Epithelial cell of esophagus (primary cell): ENCODE measurements at regions not wholly inside any gene's neighbourhood (a gene's known extent, or its start where the extent isn't known, plus 50 kb on each side); places are given as distances from the start of the nearest gene placed in this dataset.

Experiments
- DNase-seq: peaks from one replicate; pipeline ENCODE4 v3.0.0; 2010; ENCODE audit warnings: low read depth
- H3K4me3 ChIP-seq: 2 replicates; pipeline ENCODE4 v1.5.1; 2011; ENCODE audit warnings: mild to moderate bottlenecking, low read length, control low read depth
- TF ChIP-seq, protein P1 (sequence below): IDR thresholded peaks from 2 replicates; pipeline ENCODE4 v1.5.1; 2011; ENCODE audit warnings: low read depth, mild to moderate bottlenecking, low read length, control low read depth, inconsistent platforms; ENCODE audit not compliant: insufficient read depth; ENCODE audit errors: missing control alignments

DNA sequence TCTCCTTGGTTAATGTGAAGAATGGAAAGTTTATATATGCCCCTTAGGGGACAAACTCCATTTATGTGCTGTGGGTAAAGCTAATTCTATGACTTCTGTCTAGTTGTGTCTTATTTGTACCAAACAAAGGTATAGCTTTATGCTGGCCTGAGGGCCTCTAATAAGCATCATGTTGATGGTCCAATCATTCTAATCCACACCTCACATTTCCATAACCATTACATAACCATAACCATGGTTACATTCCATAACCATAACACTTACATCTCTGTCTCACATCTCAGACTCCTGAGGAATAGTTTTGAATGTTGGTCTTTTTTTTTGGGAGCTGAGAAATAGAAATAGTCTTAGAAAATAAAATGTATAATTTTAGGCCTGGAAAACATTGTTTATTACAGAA, 1097.1 kb downstream of the FLRT2 start:
- H3K4me3 ChIP-seq: no peak overlapping the region
- no peak for DNase-seq
- TF ChIP-seq, protein P1, sequence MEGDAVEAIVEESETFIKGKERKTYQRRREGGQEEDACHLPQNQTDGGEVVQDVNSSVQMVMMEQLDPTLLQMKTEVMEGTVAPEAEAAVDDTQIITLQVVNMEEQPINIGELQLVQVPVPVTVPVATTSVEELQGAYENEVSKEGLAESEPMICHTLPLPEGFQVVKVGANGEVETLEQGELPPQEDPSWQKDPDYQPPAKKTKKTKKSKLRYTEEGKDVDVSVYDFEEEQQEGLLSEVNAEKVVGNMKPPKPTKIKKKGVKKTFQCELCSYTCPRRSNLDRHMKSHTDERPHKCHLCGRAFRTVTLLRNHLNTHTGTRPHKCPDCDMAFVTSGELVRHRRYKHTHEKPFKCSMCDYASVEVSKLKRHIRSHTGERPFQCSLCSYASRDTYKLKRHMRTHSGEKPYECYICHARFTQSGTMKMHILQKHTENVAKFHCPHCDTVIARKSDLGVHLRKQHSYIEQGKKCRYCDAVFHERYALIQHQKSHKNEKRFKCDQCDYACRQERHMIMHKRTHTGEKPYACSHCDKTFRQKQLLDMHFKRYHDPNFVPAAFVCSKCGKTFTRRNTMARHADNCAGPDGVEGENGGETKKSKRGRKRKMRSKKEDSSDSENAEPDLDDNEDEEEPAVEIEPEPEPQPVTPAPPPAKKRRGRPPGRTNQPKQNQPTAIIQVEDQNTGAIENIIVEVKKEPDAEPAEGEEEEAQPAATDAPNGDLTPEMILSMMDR: no peak

DNA sequence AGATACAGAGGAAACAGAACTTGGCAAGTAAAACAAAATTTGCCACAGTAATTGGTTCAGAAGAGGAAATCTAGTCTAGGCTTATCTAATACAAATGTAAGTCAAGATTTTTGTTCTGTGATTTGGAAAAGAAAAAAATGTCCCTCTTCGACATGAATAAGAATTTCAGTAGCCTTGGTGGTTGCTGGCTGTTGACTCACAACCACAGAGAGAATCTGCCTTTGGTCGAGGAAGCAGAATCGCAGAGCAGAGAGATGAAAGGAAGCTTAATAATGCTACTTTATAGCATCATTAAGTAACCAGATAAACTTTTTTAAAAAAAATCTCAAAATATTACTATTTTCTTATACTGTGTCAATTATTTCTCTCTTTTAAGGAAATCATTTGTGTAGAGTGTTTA, 1096.6 kb downstream of the FLRT2 start:
- DNase-seq: no peak
- TF ChIP-seq, protein P1: no peak
- H3K4me3 ChIP-seq: no peak overlapping the region

DNA sequence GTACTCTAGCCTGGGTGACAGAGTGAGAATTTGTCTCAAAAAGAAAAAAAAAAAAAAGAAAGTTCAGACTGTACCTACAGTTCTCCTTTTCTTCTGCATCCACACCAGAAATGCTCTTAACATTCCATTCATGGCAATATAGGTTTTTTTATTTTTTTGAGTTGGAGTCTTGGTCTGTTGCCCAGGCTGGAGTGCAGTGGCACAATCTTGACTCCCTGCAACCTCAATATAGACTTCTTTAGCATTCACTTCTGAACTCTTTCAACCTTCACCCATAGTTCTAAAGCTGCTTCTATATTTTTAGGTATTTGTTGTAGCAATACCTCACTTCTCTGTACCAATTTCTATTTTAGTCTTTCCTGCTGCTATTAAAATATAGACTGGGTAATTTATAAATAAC, 1095.7 kb downstream of the FLRT2 start:
- DNase-seq: no peak
- TF ChIP-seq, protein P1: no peak
- H3K4me3 ChIP-seq: no peak overlapping the region

GRCh38 chr14:86619726-86620125, 1089.8 kb downstream of the FLRT2 start:
- no peak overlapping the region for H3K4me3 ChIP-seq
- TF ChIP-seq, protein P1: no peak
- no peak for DNase-seq

GRCh38 chr14:86613786-86614185, 1083.8 kb downstream of the FLRT2 start:
- no peak for DNase-seq
- TF ChIP-seq, protein P1: no peak
- H3K4me3 ChIP-seq: no peak overlapping the region

DNA sequence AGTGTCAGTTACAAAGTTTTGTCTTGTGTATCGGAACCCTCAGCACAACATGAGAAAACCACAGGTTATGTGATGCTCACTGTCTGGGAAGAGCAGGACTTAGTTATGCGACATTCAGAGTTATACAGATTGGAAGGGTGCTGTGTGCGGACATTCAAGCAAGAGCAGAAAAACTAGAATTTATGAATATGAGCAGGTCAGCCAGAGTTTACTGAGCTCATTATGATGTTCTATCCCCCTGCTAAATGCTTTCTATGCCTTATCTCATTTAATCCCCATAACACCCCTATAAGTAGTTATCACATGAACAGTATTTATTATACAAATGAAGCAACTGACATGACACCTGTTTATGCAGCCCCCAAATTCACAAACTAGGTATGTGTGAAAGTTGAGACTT, 1083.2 kb downstream of the FLRT2 start:
- H3K4me3 ChIP-seq: no peak overlapping the region
- TF ChIP-seq, protein P1: no peak
- no peak for DNase-seq

GRCh38 chr14:86604561-86604960, 1074.6 kb downstream of the FLRT2 start:
- peak; percentile 40 for DNase-seq
- TF ChIP-seq, protein P1: no peak
- no peak overlapping the region for H3K4me3 ChIP-seq
